HG03520 (cell line): ENCODE measurements at regions not wholly inside any gene's neighbourhood (a gene's known extent, or its start where the extent isn't known, plus 50 kb on each side); places are given as distances from the start of the nearest gene placed in this dataset.
"Not testable (repeated sequence)": the region's sequence is repeated elsewhere in the genome, so short reads cannot be mapped to it uniquely, and the experiment has no call there.

Experiments
- ATAC-seq: cut with Tn5 transposase; IDR thresholded peaks from one replicate; pipeline ENCODE4 v1.9.1; 2021; ENCODE audit warnings: mild to moderate bottlenecking, moderate library complexity; ENCODE audit not compliant: unreplicated experiment

GRCh38 chrX:121283921-121284320 lies 236.5 kb downstream of the GLUD2 start:
- ATAC-seq, result no peak

GRCh38 chrX:121298499-121298898 lies 251.1 kb downstream of the GLUD2 start:
- ATAC-seq, result no peak

- peak; percentile 51 for ATAC-seq
Measured at GRCh38 chrX:121301356-121301755, 253.9 kb downstream of the GLUD2 start.

- peak; percentile 28 for ATAC-seq
Measured at GRCh38 chrX:121301822-121302221, 254.4 kb downstream of the GLUD2 start.

GRCh38 chrX:121307449-121307848 lies 260.0 kb downstream of the GLUD2 start:
- peak; percentile 77 for ATAC-seq

GRCh38 chrX:121308276-121308805 lies 260.9 kb downstream of the GLUD2 start:
- peak; percentile 73 for ATAC-seq

- no peak for ATAC-seq
Measured at GRCh38 chrX:121310820-121311219, 263.4 kb downstream of the GLUD2 start.

- ATAC-seq, result no peak
Measured at GRCh38 chrX:121320441-121320840, 273.0 kb downstream of the GLUD2 start.

- ATAC-seq, result no peak
Measured at GRCh38 chrX:121322159-121322558, 274.7 kb downstream of the GLUD2 start.

GRCh38 chrX:121323337-121323736 lies 275.9 kb downstream of the GLUD2 start:
- no peak for ATAC-seq

- no peak for ATAC-seq
Measured at GRCh38 chrX:121333942-121334341, 286.5 kb downstream of the GLUD2 start.

- ATAC-seq, result no peak
Measured at GRCh38 chrX:121336831-121337421, 289.5 kb downstream of the GLUD2 start.

GRCh38 chrX:121337816-121338215 lies 290.4 kb downstream of the GLUD2 start:
- no peak for ATAC-seq

GRCh38 chrX:121349263-121349662 lies 301.9 kb downstream of the GLUD2 start:
- ATAC-seq, result no peak

- no peak for ATAC-seq
Measured at GRCh38 chrX:121356139-121356849, 308.9 kb downstream of the GLUD2 start.

GRCh38 chrX:121356850-121357171 lies 309.4 kb downstream of the GLUD2 start:
- ATAC-seq, result no peak

- no peak for ATAC-seq
Measured at GRCh38 chrX:121360280-121360679, 312.9 kb downstream of the GLUD2 start.

GRCh38 chrX:121365572-121366161 lies 318.3 kb downstream of the GLUD2 start:
- ATAC-seq, result no peak

GRCh38 chrX:121374471-121374870 lies 327.1 kb downstream of the GLUD2 start:
- ATAC-seq, result no peak

- not testable (repeated sequence) for ATAC-seq
Measured at GRCh38 chrX:121381915-121382314, 334.5 kb downstream of the GLUD2 start.

GRCh38 chrX:121389976-121390714 lies 342.7 kb downstream of the GLUD2 start:
- ATAC-seq, result no peak
